Mammary epithelial cell (primary cell): ENCODE measurements at regions not wholly inside any gene's neighbourhood (a gene's known extent, or its start where the extent isn't known, plus 50 kb on each side); places are given as distances from the start of the nearest gene placed in this dataset.

Experiments used
- CTCF ChIP-seq, 2 donors: IDR thresholded peaks in 1 of 2; conservative IDR thresholded peaks in 1 of 2; 2 replicates each; pipeline ENCODE4 v1.5.1; 2011 to 2012; ENCODE audit warnings: inconsistent platforms in 2 of 2, low read length in 2 of 2, mild to moderate bottlenecking in 2 of 2, control low read depth in 1 of 2, low read depth in 1 of 2; ENCODE audit not compliant: insufficient read depth in 1 of 2; ENCODE audit errors: extremely low read depth in 1 of 2
- EZH2 ChIP-seq: IDR thresholded peaks from 2 replicates; pipeline ENCODE4 v1.6.1; 2012; ENCODE audit warnings: low read length, inconsistent platforms, borderline replicate concordance

GRCh38 chr6:165117121-165117520 is 192.3 kb downstream of the C6orf118 start:
- no peak for TF ChIP-seq CTCF (conservative IDR thresholded peaks at IDR 0.05 in 1 of 2, IDR thresholded peaks at IDR 0.05 in 1 of 2; ENCODE audit: extremely low read depth in 1 of 2, insufficient read depth in 1 of 2, low read depth in 1 of 2, low read length in 2 of 2)
- no peak for TF ChIP-seq EZH2
